ENCODE measurements at regions not wholly inside any gene's neighbourhood (a gene's known extent, or its start where the extent isn't known, plus 50 kb on each side); places are given as distances from the start of the nearest gene placed in this dataset.
A peak's percentile ranks its signal among the peaks of the same experiment; 100 is the strongest.

GRCh38 chr2:12047761-12048160, 301.3 kb downstream of the LPIN1 start:
- Histone ChIP-seq H4K20me1 (ENCODE audit: control insufficient read depth, insufficient read depth, low read length, poor library complexity, severe bottlenecking) (no peaks in the 10 kb centered on the region), H3K36me3 (replicated peaks in 1 of 2; ENCODE audit: control extremely low read depth in 1 of 2, control insufficient read depth in 1 of 2, extremely low read depth in 1 of 2, insufficient read depth in 2 of 2, low read length in 1 of 2) (no peaks in the 10 kb centered on the region), H2AFZ (ENCODE audit: insufficient read depth, low read depth, low read length, poor library complexity, severe bottlenecking) (peak overlapping the region; percentile 18), H3K4me1 (ENCODE audit: control insufficient read depth in 2 of 2, insufficient read depth in 2 of 2, low read length in 2 of 2) (peaks cover 83 to 93% of the 10 kb centered on the region in 2 donors), H3K27me3 (replicated peaks in 1 of 4; ENCODE audit: control extremely low read depth in 1 of 4, control insufficient read depth in 3 of 4, insufficient read depth in 4 of 4, low read length in 3 of 4) (no peaks in the 10 kb centered on the region), H3K9me3 (ENCODE audit: control extremely low read depth in 1 of 3, control insufficient read depth in 2 of 3, insufficient read depth in 1 of 3, low read length in 2 of 3) (no peaks in the 10 kb centered on the region), H3K4me2 (replicated peaks; ENCODE audit: low read depth, low read length, poor library complexity, severe bottlenecking) (peak overlapping the region; percentile 45), H3K79me2 (ENCODE audit: control insufficient read depth, insufficient read depth, low read length) (no peaks in the 10 kb centered on the region), H3K4me3 (ENCODE audit: control extremely low read depth in 1 of 5, extremely low read depth in 1 of 5, insufficient read depth in 1 of 5, low read depth in 2 of 5, low read length in 4 of 5) (peak overlapping the region in 1 of 5 experiments; percentile 1), H3K27ac (ENCODE audit: low read length in 2 of 2) (peak overlapping the region in 1 of 2 donors; percentile 25), H3K9ac (ENCODE audit: low read length) (no peak overlapping the region)
- no peaks in the 10 kb centered on the region for H3K27me3 Mint-ChIP-seq
- H3K9me3 Mint-ChIP-seq (ENCODE audit: insufficient read depth) = no peaks in the 10 kb centered on the region
- TF ChIP-seq EZH2 (IDR thresholded peaks at IDR 0.05; ENCODE audit: borderline replicate concordance, insufficient read depth, low read depth, low read length, poor library complexity, severe bottlenecking) (no peak), CTCF (IDR thresholded peaks at IDR 0.05) (no peak)
- intact Hi-C loops (cut with micrococcal nuclease) = loop anchor here (5.0 to 10.0 kb wide), 4 partner anchors 185 to 670 kb away; partner anchors contain the start of gene TRIB2
- H3K4me1 Mint-ChIP-seq = peaks cover 90% of the 10 kb centered on the region
- ChIA-PET POLR2A (no interaction called here), CTCF (interaction anchor here (0.5 to 1.9 kb wide), 7 partner anchors 13 to 669 kb away, joined by 3 to 8 read pairs (median 5); partner anchors contain the start of gene TRIB2)
- H3K4me3 Mint-ChIP-seq = peak overlapping the region; percentile 78
- peak overlapping the region; percentile 90 for H3K27ac Mint-ChIP-seq
- no peak for ATAC-seq (ENCODE audit: low read depth)
- no peak for DNase-seq

- Histone ChIP-seq H2AFZ (ENCODE audit: insufficient read depth, low read depth, low read length, poor library complexity, severe bottlenecking) (peak overlapping the region; percentile 34), H3K27ac (ENCODE audit: low read length in 2 of 2) (no peak overlapping the region), H3K36me3 (replicated peaks in 1 of 2; ENCODE audit: control extremely low read depth in 1 of 2, control insufficient read depth in 1 of 2, extremely low read depth in 1 of 2, insufficient read depth in 2 of 2, low read length in 1 of 2) (no peaks in the 10 kb centered on the region), H3K9me3 (ENCODE audit: control extremely low read depth in 1 of 3, control insufficient read depth in 2 of 3, insufficient read depth in 1 of 3, low read length in 2 of 3) (no peaks in the 10 kb centered on the region), H3K4me1 (ENCODE audit: control insufficient read depth in 2 of 2, insufficient read depth in 2 of 2, low read length in 2 of 2) (peaks cover 79 to 87% of the 10 kb centered on the region in 2 donors), H3K4me3 (ENCODE audit: control extremely low read depth in 1 of 5, extremely low read depth in 1 of 5, insufficient read depth in 1 of 5, low read depth in 2 of 5, low read length in 4 of 5) (peak overlapping the region in 1 of 5 experiments; percentile 28), H3K4me2 (replicated peaks; ENCODE audit: low read depth, low read length, poor library complexity, severe bottlenecking) (peak overlapping the region; percentile 45), H3K79me2 (ENCODE audit: control insufficient read depth, insufficient read depth, low read length) (no peaks in the 10 kb centered on the region), H3K27me3 (replicated peaks in 1 of 4; ENCODE audit: control extremely low read depth in 1 of 4, control insufficient read depth in 3 of 4, insufficient read depth in 4 of 4, low read length in 3 of 4) (no peaks in the 10 kb centered on the region), H4K20me1 (ENCODE audit: control insufficient read depth, insufficient read depth, low read length, poor library complexity, severe bottlenecking) (no peaks in the 10 kb centered on the region), H3K9ac (ENCODE audit: low read length) (no peak overlapping the region)
- no peak for TF ChIP-seq CTCF (IDR thresholded peaks at IDR 0.05)
- no peak for TF ChIP-seq EZH2 (IDR thresholded peaks at IDR 0.05; ENCODE audit: borderline replicate concordance, insufficient read depth, low read depth, low read length, poor library complexity, severe bottlenecking)
- no peaks in the 10 kb centered on the region for H3K27me3 Mint-ChIP-seq
- intact Hi-C loops (cut with micrococcal nuclease) = loop anchor here (5.0 to 10.0 kb wide), 4 partner anchors 186 to 669 kb away; partner anchors contain the start of gene TRIB2
- H3K4me3 Mint-ChIP-seq = peak overlapping the region; percentile 24
- peaks cover 85% of the 10 kb centered on the region for H3K4me1 Mint-ChIP-seq
- no peak for ATAC-seq (ENCODE audit: low read depth)
- ChIA-PET CTCF (interaction anchor here (0.7 to 1.9 kb wide), 7 partner anchors 14 to 668 kb away, joined by 3 to 8 read pairs (median 5); partner anchors contain the start of gene TRIB2), POLR2A (interaction anchor here (0.5 to 0.7 kb wide), 2 partner anchors 284 to 879 kb away, joined by 3 to 5 read pairs; no protein-coding TSS in a partner anchor)
- no peak for DNase-seq
- peak overlapping the region; percentile 43 for H3K27ac Mint-ChIP-seq
- 13% methylated on average over 1 of the region's 4 CpGs for WGBS (ENCODE audit: insufficient coverage)
- no peaks in the 10 kb centered on the region for H3K9me3 Mint-ChIP-seq (ENCODE audit: insufficient read depth)
These were observed 302.1 kb downstream of the LPIN1 start for GRCh38 chr2:12048550-12048949.

Measured in B cell (primary cell).